HG03135 (cell line): ENCODE measurements at regions not wholly inside any gene's neighbourhood (a gene's known extent, or its start where the extent isn't known, plus 50 kb on each side); places are given as distances from the start of the nearest gene placed in this dataset.
"Not testable (repeated sequence)": the region's sequence is repeated elsewhere in the genome, so short reads cannot be mapped to it uniquely, and the experiment has no call there.

Source experiments
- ATAC-seq: cut with Tn5 transposase; IDR thresholded peaks from one replicate; pipeline ENCODE4 v1.9.1; 2021; ENCODE audit warnings: mild to moderate bottlenecking, moderate library complexity; ENCODE audit not compliant: unreplicated experiment

DNA sequence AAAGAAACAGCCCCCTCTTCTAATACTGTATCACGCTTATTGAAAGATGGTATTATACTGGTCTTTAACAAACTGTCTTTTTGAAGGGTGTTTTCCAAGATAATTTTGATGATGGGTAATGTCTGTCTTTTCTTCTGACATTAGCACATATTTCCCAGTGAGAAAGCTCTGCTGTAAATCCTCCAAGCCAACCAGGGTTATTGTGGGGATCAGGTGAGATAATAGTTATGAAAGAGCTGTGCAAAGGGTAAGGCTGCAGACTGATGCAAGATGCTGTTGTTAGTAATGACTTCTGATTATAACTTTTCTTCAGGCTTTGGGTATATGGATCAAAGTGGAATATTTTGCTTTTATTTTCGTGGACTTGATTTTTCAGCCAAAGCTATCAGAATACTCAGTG, 581.7 kb downstream of the REEP3 start:
- no peak for ATAC-seq

DNA sequence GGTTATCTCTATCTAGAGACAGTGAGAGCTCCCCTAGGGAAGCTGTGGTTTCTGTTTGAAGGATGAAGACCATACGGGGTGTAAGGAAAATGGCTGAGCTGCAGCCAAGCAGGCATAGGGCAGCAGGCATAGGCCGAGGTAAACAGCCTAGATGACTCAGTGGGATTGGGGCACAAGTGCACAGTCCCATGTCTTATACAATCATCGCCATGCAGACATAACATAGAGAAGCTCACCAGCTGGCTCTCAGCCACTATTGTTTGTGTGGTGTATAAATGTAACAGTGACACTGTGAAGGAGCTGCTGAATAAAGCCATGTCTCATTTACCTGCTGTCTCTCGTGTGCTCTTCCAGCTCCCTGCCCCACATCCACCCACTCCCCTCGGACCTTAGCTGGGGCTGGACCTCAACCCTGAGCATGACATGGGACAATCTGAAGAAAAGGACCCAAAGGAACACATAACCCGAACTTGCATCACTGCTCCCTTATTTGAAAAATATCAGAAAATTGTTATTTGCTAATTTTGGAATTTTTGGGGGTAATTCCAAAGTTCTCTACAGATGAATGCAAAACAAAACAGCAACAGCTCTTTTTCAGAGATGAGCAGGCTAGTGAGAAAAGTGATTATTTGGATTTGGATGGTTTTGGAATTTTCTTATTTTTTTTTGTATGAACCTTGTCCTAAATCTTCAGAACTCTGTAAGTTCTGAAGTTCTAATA, 582.7 kb downstream of the REEP3 start:
- ATAC-seq: no peak

DNA sequence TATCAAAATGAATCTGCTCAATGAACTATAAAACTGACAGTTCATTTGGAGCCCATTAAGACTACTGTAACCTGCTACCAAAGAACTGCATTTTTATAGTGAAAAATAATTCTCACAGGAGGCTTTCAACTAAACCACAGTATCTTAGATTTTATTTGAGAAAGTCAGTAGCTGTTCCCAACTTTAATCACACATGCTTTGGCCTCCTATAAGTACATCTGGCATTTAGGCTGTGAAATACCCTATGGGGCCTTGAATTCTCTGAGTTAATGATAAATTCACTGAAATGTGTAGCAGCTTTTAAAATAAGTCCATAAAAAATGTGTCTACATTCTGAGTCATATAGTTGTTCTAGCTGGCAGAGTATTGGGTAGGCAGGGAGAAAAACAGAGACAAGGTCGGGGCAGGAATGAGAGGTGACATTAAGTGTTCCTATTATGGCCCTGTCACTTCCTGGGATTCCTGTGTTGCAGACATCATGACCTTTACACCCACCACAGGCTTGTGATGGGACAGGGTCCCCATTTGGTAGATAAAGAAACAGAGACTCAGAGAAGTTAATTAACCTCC, 588.8 kb downstream of the REEP3 start:
- no peak for ATAC-seq

DNA sequence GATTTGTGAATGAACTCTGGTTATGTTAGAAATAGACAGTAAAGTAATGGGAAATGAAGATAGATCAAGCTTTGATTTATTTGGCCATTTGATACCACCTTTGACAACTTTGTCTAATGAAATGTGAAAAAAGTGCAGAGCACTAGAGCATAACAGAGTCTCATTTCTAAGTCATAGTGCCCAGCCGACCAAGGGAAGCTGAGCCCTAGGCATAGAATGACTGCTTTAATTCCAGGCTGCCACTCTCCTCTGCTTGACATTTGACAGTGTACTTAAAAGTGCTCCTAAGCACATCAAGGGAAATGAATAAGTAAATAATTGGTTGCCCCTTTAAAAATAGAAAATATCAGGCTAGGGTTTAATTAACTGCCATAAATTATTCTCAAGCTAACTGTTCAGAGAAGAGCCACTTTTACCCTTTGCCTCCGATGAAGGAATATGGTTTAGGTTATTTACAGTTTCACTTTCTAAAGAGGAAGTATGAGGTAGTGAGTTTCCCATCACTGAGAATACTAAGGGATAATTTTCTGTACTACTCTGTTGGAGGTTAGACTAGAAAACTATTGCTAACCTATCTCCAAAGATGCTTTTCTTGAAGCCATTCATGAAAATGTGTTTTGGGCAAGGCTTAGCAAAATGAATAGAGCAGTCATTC, 591.6 kb downstream of the REEP3 start:
- no peak for ATAC-seq

DNA sequence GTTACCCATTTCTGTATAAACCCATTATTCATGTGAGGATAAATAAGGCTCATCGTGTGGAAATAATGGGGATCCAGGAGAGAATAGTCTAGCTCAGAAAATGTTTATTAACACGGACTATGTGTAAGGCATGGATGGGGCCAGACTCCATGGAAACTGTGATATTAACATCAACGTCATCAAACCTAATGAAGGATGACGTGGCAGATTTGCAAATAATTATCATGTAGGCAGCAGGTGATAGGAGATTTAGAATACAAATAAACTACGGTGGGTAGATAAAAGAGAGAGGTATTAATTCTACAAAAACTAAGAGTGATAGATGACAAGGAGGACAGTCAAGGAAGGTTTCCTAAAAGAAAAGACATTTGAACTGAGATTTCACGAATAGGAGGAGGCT, 592.2 kb downstream of the REEP3 start:
- no peak for ATAC-seq

DNA sequence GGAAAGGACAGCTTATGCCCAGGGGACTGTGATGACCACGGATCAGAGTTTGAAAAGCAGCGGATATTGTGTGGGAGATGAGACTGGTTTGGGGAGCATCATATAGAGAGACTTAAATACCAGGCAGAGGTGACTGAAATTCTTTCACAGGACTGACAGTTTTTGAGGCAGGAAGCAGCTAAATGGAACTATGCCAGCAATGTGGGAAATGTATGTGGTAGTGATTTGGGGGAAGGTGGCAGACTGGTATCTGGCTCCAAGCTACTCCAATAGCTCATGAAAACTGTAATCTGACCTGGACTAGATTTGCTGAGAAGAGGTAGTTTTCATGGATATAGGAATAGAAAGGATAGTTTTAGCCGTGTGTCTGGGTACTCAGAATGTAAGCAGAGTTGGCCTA, 592.6 kb downstream of the REEP3 start:
- no peak for ATAC-seq

DNA sequence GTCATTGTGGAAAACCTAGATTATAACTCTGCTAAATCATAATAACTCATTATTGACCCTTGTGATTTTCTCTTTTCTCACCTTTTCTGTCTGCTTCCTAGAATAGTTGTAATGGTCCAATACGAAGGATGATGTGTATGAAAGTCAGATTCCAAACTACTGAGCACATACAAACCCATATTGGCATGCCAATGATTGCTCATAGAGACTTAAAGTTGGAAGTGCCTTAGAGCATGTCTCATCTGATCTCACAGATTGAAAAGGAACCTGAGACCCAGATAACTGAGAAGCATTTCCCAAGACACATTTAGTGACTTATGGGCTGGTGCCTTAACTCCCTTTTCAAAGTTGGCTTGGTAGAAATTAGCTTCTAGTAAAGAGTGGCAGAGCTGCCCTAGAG, 594.3 kb downstream of the REEP3 start:
- no peak for ATAC-seq

DNA sequence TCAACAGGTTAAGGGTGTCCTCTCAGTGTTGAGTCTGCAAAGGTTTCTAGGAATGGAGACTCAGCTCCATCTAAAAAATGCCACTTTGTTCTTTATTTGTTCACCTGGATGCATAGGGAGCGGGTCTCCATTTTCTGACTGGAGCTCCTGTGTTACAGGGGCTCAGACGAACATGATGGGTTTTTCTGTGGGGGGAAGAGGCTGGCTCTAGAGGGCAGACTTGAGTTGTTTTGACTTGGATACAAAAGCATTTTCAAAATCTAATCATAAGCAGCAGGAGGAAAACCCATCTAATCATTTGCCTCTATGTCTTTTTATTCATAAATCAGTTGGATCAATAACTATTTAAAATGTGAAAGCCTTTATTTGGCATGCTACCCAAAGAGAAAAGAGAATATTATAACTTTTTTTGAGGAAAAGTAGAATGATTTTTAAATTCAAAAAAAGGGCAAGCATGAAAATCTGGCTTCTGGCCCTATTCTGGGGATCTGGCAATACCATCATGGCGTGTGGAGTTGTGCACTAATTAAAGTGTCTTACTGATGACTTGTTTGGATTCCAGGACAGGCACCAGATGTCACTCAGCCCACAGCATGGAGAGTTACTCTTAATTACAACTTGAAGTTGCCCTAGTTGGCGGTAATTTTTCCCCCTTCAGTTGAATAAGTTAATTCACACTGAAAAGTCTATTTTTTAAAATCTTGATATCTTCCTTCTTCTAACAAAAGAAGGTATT, 594.9 kb downstream of the REEP3 start:
- ATAC-seq: no peak

DNA sequence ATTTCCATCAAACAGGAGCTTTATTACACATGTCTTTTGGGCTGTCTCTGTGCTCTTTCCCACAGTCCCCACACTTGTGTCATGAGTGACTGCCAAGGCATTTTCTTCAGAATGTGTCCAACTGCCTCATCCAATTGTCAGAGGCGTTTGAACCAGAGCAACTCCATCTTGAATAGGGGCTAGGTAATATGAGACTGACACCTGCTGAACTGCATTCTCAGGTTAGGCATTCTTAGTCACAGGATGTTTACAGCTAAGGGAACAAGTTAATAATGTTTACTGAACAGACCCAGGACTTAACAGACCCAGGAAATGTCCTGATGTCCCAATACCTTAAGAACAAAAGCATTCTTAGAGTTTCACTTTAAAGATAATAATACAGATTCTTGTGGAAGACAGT, 595.5 kb downstream of the REEP3 start:
- no peak for ATAC-seq

DNA sequence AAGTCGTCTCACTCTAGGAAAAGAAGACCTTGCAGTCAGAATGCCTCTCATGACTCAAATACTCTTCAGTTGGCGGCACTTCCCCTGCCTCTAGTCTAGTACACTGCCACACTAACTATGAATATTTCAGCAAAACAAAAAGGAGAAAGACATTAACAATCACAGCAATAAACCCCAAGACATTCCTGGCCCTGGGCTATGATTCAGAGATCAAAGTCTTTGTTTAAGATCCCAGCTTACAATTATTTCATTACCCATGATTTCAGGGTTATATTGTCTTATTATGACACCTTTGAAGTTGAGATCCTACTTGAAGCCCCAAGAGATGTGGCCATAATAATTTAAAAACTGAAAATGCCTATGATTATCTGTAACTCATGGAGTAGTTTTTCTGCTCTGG, 597.5 kb downstream of the REEP3 start:
- ATAC-seq: no peak

DNA sequence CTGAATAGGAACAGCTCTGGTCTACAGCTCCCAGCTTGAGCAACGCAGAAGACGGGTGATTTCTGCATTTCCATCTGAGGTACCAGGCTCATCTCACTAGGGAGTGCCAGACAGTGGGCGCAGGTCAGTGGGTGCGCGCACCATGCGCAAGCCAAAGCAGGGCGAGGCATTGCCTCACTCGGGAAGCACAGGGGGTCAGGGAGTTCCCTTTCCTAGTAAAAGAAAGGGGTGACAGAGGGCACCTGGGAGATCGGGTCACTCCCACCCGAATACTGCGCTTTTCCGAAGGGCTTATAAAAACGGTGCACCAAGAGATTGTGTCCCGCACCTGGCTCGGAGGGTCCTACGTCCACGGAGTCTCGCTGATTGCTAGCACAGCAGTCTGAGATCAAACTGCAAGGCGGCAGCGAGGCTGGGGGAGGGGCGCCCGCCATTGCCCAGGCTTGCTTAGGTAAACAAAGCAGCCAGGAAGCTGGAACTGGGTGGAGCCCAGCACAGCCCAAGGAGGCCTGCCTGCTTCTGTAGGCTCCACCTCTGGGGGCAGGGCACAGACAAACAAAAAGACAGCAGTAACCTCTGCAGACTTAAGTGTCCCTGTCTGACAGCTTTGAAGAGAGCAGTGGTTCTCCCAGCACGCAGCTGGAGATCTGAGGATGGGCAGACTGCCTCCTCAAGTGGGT, 599.2 kb downstream of the REEP3 start:
- not testable (repeated sequence) for ATAC-seq

DNA sequence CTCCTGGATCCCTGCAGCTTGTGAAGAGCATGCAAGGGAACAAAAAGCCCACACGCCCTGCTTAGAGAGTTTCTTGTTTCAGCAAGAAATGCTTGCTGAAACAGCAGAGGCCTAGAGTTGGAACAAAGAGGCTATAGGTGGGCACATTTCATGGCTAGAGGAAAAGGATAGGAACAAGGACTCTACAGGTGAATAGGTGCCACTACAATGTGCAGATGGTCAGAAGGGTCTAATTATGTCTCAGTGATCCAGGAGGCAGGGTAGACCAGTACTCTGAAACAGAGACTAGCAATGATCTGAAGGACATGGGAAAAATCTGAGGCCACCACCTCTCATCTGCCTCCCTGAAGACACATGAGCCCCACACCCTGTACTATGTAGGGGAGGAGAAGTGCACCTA, 609.0 kb downstream of the REEP3 start:
- no peak for ATAC-seq

DNA sequence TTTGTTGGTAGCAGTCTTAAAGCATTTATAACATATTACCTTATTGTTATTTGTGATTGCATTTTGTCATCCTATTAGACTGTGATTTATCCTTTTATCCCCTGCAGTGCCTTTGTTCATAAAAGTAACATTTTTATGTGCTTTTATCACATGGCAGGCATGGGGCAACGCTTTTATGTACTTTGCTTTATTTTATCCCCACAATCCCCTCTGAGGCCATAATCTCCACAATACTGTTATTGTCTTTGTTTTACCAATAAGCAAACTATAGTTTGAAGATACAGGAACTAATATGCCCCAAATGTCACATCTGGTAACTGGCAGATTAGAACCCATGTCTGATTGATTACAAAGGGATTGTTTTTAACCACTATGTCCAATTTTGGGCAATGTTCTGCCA, 613.5 kb downstream of the REEP3 start:
- ATAC-seq: no peak

DNA sequence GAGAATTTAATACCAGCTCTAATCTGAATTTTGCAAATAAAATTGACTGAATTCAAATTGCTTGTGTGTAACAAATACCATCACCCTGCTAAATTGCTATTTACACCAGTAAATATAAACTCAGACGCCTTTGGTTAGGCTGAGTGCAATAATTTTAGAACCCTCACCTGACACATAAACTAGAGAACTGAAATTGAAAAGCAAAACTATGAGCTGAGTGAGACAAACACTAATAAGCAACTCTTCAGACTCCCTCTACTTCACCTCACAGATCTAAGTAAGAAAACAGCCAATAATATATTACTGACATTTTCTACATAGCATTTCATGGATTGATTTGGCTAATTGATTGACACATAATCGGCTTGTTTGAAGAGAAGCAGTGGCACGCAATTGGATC, 621.2 kb downstream of the REEP3 start:
- no peak for ATAC-seq

DNA sequence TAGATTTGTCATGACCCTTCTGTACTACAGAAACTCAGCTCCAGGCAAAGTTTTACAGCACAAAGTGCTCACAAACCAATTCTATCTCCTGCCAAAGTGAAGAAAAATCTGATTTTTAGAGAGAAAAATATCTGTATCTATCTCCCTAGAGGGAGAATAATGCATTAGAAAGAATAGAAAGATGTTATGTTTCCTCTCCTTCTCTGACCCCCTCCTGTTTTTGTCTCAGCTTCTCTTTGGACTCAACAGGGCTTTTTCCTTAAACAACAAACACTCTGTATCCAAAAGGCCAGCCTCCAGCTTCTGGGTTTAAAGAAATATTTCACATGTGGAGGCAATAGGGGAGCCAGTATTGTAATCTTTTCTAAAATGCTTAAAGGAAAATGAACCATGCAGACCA, 627.4 kb downstream of the REEP3 start:
- no peak for ATAC-seq

DNA sequence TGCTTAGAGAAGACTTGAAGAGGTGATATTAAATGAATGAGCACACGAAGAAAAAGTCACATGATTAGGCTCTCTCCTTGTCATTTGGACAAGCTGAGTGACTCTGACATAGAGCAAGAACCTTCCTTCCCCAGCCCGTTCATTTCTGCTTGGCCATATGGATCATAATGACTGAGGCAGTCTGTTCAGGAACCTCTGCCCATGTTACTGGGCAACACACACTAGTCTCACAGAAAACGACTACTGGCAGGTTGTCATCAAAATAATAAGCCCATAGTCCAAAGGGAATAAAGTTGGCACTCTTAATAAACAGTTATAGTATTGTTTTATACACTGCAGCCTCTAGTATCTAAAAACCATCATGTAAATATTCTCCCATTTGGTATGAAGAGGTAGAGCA, 635.0 kb downstream of the REEP3 start:
- ATAC-seq: no peak

DNA sequence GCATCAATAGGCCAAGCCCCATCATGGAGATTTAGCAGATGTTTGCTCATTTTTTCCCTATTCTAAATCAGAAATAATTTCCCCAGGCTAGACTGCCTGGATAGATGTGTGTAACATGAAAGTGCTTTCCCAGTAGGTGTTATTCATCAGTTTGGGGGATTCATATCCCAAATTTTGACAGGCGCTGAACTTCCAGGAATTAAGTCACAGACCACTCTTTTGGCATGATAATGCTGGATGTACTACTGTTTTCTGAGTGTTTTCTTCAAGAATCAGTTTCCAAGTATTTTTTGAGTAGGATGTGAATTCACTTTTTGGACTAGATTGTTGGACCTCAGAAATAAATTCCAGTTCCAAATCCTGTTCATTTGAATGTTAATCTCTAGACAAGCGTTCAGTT, 637.4 kb downstream of the REEP3 start:
- ATAC-seq: no peak

DNA sequence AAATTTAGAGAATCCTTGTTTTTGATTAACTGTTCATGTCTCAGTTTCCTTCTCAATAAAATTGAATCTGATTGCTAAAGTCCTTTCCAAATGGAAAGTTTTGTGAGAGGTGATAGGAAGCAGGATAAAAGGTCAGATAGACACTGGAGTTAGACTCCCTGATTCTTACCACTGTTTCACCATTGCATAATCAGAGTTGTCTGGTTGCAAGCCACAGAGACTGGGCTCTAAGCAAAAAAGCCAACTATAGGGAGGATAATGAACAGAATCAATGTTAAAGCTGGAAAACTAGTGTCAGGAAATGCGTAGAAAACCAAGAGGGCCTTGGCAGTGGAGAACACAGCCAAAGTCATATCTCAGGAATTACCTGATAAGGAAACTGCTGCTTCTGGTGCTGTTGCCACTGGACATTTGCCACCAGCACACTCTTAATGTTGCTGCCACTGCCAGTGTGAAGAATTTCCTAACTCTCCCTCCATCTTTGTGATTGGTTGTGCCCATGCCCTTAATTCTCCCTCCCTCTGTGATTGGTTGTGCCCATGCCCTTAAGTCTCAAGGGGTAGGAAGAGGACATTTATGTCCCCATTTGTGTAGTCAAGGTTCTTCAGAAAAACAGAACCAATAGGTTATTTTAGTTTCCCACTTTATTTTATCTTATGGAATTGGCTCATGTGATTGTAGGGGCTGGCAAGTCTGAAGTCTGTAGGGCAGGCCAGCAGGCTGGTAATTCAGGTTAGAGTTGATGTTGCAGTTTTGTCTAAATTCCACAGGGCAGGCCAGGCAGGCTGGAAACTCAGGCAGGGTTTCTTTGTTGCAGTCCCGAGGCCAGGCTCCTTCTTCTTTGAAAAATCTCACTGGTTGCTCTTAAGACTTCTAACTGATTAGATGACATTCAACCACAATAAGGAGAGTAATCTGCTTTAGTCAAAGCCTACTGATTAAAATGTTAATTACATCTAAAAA, 639.0 kb downstream of the REEP3 start:
- ATAC-seq: no peak

DNA sequence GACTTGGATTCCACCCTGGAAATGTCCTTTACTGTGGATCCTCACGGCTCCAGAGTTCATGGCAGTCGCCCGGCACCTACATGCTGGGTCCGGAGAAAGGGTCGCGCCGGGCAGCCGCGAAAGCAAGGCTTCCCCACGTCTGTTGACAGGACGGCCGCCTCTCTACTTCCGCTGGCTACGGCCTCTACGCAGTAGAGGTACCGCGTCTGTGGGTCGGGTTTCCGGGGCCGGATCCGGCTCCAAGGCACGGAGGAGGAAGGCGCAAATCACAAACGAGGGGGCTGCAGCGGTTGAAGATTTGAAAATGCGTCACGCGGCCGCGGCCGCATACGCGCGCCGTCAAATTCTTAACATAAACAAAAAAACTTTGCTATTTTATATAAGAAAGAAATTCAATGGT, 649.6 kb downstream of the REEP3 start:
- no peak for ATAC-seq

DNA sequence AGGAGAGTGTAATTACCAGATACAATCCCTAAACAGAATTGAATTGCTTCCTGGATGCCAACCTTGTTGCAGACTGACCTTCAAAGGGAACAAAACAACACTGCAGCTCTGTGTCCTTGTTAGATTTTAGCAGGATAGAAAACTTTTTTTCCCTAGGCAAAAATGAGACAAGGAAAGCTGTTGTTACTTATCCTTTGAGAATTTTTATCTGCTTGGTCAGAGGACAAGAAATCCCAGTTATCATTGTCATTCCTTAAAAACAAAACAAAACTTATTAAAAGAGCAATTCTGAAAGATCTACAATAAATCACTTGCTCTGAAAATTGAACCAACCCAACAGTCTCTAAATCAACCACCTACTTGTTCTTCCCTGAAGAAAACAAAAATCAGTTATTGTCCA, 652.6 kb downstream of the REEP3 start:
- ATAC-seq: no peak
